Tibial nerve (tissue), 4 donors: ENCODE measurements at regions not wholly inside any gene's neighbourhood (a gene's known extent, or its start where the extent isn't known, plus 50 kb on each side); places are given as distances from the start of the nearest gene placed in this dataset.

ENCODE experiments used
- DNase-seq, 2 donors: peaks; one replicate each; pipeline ENCODE4 v3.0.0-alpha.2; 2019; ENCODE audit warnings: low spot score in 2 of 2
- H3K27ac ChIP-seq, 4 donors: fragments of 200-600 bp; sonication (generic) in 3 of 4; one replicate each; pipeline ENCODE4 v1.5.1; 2017 to 2019; ENCODE audit warnings: mild to moderate bottlenecking in 1 of 4
- H3K27me3 ChIP-seq, 2 donors: fragments of 200-600 bp; sonication (generic) in 1 of 2; one replicate each; pipeline versions ENCODE4 v1.5.1 to v1.6.0; 2017 to 2019
- H3K36me3 ChIP-seq, 3 donors: fragments of 200-600 bp; sonication (generic); one replicate each; pipeline ENCODE4 v1.5.1; 2018 to 2019
- H3K4me1 ChIP-seq, 4 donors: fragments of 200-600 bp; sonication (generic) in 3 of 4; one replicate each; pipeline ENCODE4 v1.5.1; 2017 to 2019
- H3K4me3 ChIP-seq, 4 donors: fragments of 200-600 bp; sonication (generic) in 3 of 4; one replicate each; pipeline ENCODE4 v1.5.1; 2017 to 2019; ENCODE audit warnings: mild to moderate bottlenecking in 1 of 4, moderate library complexity in 1 of 4
- H3K9me3 ChIP-seq, 4 donors: fragments of 200-600 bp; sonication (generic) in 3 of 4; one replicate each; pipeline ENCODE4 v1.5.1; 2017 to 2019
- CTCF ChIP-seq, 5 experiments: fragments of 200-600 bp in 3 of 5; fragments of 450-650 bp in 2 of 5; sonication (generic) in 3 of 5; IDR thresholded peaks; one replicate each; pipeline ENCODE4 v1.5.1; 2016 to 2019; ENCODE audit warnings: antibody characterized with exemption in 5 of 5, mild to moderate bottlenecking in 3 of 5, moderate library complexity in 2 of 5
- EP300 ChIP-seq, 2 donors: sonication (generic); formaldehyde crosslinking; IDR thresholded peaks; one replicate each; pipeline ENCODE4 v1.6.1; 2017; ENCODE audit warnings: antibody characterized with exemption in 2 of 2, mild to moderate bottlenecking in 1 of 2
- POLR2A ChIP-seq, 2 donors: fragments of 450-650 bp; IDR thresholded peaks; one replicate each; pipeline ENCODE4 v1.6.1; 2017; ENCODE audit warnings: antibody characterized with exemption in 2 of 2, mild to moderate bottlenecking in 2 of 2, moderate library complexity in 2 of 2
- WGBS, 2 donors: methylation state at CpG; one replicate each; pipeline ENCODE4 v1.1.5; 2018; 5-methylcytosine and 5-hydroxymethylcytosine counted together

- Histone ChIP-seq H3K27me3 (peaks cover 0 to 3% of the 10 kb centered on the region in 2 donors), H3K27ac (no peak overlapping the region), H3K4me3 (no peak overlapping the region), H3K9me3 (peaks cover 0 to 7% (median 2%) of the 10 kb centered on the region in 4 donors), H3K4me1 (no peaks in the 10 kb centered on the region), H3K36me3 (no peaks in the 10 kb centered on the region)
- TF ChIP-seq POLR2A (IDR thresholded peaks at IDR 0.05) (no peak), CTCF (IDR thresholded peaks at IDR 0.05) (no peak), EP300 (IDR thresholded peaks at IDR 0.05) (no peak)
- DNase-seq, result no peak
- WGBS, 2 donors, result 50 to 67% methylated on average over 2 to 3 of the region's 3 CpGs
Observed at GRCh38 chr1:75984781-75985180, 52.6 kb upstream of the ASB17 start.

- Histone ChIP-seq H3K9me3 (peaks cover 0 to 7% (median 2%) of the 10 kb centered on the region in 4 donors), H3K4me3 (no peak overlapping the region), H3K27ac (no peak overlapping the region), H3K4me1 (no peaks in the 10 kb centered on the region), H3K36me3 (no peaks in the 10 kb centered on the region), H3K27me3 (peaks cover 0 to 3% of the 10 kb centered on the region in 2 donors)
- WGBS, 2 donors, result 78 to 83% methylated on average over 4 of the region's 4 CpGs
- DNase-seq, result no peak
- TF ChIP-seq CTCF (IDR thresholded peaks at IDR 0.05), result no peak
- no peak for TF ChIP-seq POLR2A (IDR thresholded peaks at IDR 0.05)
- no peak for TF ChIP-seq EP300 (IDR thresholded peaks at IDR 0.05)
Observed at GRCh38 chr1:75985827-75986226, 53.6 kb upstream of the ASB17 start.

DNA sequence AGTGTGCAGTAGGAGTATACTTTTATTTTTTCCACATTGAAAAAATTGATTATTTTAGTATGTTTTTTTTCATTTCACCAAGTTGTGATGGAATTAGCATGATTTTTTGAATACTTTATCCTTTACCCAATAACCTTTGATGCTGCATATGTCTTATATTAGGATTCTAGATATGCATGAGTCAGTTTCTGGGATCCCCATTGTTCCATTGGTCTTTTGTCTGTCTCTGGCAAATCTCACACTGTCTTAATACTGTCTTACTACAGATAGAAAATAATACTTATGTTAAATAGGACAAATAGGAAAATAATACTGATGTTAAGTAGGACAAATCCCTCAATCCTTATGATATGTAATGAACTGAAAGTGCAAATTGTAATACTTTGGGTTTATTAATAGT lies 54.3 kb upstream of the ASB17 start:
- H3K36me3 ChIP-seq, result no peaks in the 10 kb centered on the region
- H3K27me3 ChIP-seq, result peaks cover 0 to 3% of the 10 kb centered on the region in 2 donors
- no peaks in the 10 kb centered on the region for H3K4me1 ChIP-seq
- no peak for TF ChIP-seq POLR2A (IDR thresholded peaks at IDR 0.05)
- TF ChIP-seq CTCF (IDR thresholded peaks at IDR 0.05), result no peak
- no peak for TF ChIP-seq EP300 (IDR thresholded peaks at IDR 0.05)
- H3K27ac ChIP-seq, result no peak overlapping the region
- DNase-seq, result no peak
- H3K9me3 ChIP-seq, result peaks cover 0 to 7% (median 2%) of the 10 kb centered on the region in 4 donors
- H3K4me3 ChIP-seq, result no peak overlapping the region

GRCh38 chr1:75989121-75989520 lies 56.9 kb upstream of the ASB17 start:
- no peak for DNase-seq
- Histone ChIP-seq H3K27me3 (peaks cover 0 to 3% of the 10 kb centered on the region in 2 donors), H3K27ac (no peak overlapping the region), H3K4me1 (no peaks in the 10 kb centered on the region), H3K36me3 (no peaks in the 10 kb centered on the region), H3K9me3 (peaks cover 0 to 1% (median under 1%) of the 10 kb centered on the region in 4 donors), H3K4me3 (no peak overlapping the region)
- TF ChIP-seq EP300 (IDR thresholded peaks at IDR 0.05) (no peak), POLR2A (IDR thresholded peaks at IDR 0.05) (no peak), CTCF (IDR thresholded peaks at IDR 0.05) (no peak)
- WGBS, 2 donors, result 82 to 88% methylated on average over 3 of the region's 3 CpGs

DNA sequence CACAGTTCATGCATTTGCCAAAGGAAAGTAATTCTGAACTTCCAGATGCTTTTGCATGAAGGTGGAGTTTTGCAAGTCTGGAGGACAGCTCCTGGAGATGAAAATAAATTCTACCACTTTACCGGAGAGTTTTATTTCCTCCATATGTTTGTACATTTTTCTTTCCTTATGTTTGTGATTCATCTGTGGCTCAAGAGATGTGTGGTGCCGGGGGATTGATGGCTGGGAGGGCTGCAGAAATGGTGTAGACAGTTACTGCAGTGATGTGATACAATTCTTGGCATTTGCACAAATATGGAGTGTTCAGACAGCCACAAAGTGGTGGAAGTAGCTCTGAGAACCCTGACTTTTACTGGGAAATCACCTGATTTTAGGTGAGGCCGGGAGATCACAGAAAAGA lies 58.5 kb upstream of the ASB17 start:
- TF ChIP-seq EP300 (IDR thresholded peaks at IDR 0.05) (no peak), CTCF (IDR thresholded peaks at IDR 0.05) (no peak), POLR2A (IDR thresholded peaks at IDR 0.05) (no peak)
- 76 to 81% methylated on average over 3 of the region's 3 CpGs for whole genome bisulfite sequencing, 2 donors
- peaks cover 0 to 3% of the 10 kb centered on the region in 2 donors for H3K27me3 ChIP-seq
- H3K4me1 ChIP-seq, result no peaks in the 10 kb centered on the region
- H3K36me3 ChIP-seq, result no peaks in the 10 kb centered on the region
- no peaks in the 10 kb centered on the region for H3K9me3 ChIP-seq
- H3K4me3 ChIP-seq, result no peak overlapping the region
- no peak for DNase-seq
- H3K27ac ChIP-seq, result no peak overlapping the region
